ENCODE measurements at regions not wholly inside any gene's neighbourhood (a gene's known extent, or its start where the extent isn't known, plus 50 kb on each side); places are given as distances from the start of the nearest gene placed in this dataset.

DNA sequence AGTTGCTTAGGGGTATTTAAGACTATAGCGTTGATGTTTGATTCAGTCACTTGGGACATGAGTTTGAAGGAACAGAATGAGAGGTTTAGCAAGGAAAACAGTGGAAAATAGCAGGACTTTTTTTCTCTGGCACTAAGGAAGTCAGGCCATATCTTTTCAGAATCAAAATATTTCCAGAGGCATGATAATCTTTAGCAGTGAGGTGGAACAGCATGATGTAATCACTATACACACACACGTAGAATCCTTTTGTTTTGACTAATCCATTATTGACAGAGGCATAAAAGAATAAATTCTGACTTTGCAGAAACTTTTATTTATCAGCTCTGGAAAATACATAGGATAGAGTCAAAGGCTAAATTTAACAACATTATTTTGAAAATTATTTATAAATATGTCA is 174.1 kb downstream of the ZPLD1 start:
- Histone ChIP-seq H3K4me3 (no peak overlapping the region), H3K27ac (no peak overlapping the region), H3K36me3 (replicated peaks in 1 of 2) (no peaks in the 10 kb centered on the region), H3K27me3 (no peaks in the 10 kb centered on the region), H3K9me3 (replicated peaks in 1 of 3) (no peaks in the 10 kb centered on the region), H3K4me1 (replicated peaks in 1 of 2) (no peaks in the 10 kb centered on the region)
- no peak for DNase-seq
- 67 to 74% (median 71%) methylated on average over 2 of the region's 2 CpGs for WGBS, 4 donors
- intact Hi-C loops (cut with DNase I), result no loop called here
- TF ChIP-seq POLR2A (IDR thresholded peaks at IDR 0.05), result no peak
- TF ChIP-seq, protein P1, sequence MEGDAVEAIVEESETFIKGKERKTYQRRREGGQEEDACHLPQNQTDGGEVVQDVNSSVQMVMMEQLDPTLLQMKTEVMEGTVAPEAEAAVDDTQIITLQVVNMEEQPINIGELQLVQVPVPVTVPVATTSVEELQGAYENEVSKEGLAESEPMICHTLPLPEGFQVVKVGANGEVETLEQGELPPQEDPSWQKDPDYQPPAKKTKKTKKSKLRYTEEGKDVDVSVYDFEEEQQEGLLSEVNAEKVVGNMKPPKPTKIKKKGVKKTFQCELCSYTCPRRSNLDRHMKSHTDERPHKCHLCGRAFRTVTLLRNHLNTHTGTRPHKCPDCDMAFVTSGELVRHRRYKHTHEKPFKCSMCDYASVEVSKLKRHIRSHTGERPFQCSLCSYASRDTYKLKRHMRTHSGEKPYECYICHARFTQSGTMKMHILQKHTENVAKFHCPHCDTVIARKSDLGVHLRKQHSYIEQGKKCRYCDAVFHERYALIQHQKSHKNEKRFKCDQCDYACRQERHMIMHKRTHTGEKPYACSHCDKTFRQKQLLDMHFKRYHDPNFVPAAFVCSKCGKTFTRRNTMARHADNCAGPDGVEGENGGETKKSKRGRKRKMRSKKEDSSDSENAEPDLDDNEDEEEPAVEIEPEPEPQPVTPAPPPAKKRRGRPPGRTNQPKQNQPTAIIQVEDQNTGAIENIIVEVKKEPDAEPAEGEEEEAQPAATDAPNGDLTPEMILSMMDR (IDR thresholded peaks at IDR 0.05), result no peak

DNA sequence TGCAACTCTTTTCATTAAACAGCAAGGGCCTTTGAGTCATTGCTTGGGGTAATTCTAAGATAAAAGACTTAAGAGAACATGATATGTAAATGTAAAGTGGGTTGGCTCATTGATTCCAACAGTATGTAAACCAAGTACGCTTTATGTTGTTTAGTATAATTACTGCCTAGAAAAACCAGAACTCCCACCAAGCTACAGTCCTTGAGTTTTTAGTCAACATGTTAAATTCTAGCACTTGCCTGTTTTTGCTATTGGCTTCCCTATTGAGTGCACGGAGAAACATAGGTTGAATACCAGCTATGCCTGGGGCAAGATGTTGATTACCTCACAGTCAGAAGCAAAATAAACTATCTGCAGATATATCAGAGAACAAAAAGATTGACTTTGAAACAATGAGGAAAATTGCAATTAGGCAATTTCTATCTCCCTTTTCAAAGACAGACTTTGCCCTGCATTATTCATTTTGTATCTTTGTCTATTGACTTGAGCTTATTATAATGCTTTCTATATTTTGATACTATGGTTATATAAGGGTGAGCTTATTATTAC is 179.3 kb downstream of the ZPLD1 start:
- DNase-seq, result no peak
- Histone ChIP-seq H3K27me3 (no peaks in the 10 kb centered on the region), H3K4me1 (replicated peaks in 1 of 2) (no peaks in the 10 kb centered on the region), H3K36me3 (replicated peaks in 1 of 2) (no peaks in the 10 kb centered on the region), H3K9me3 (replicated peaks in 1 of 3) (no peaks in the 10 kb centered on the region), H3K4me3 (no peak overlapping the region), H3K27ac (no peak overlapping the region)
- intact Hi-C loops (cut with DNase I), result no loop called here
- WGBS, 4 donors, result 81 to 84% (median 83%) methylated on average over 2 of the region's 2 CpGs
- TF ChIP-seq POLR2A (IDR thresholded peaks at IDR 0.05), result no peak
- TF ChIP-seq, protein P1 (IDR thresholded peaks at IDR 0.05), result no peak

DNA sequence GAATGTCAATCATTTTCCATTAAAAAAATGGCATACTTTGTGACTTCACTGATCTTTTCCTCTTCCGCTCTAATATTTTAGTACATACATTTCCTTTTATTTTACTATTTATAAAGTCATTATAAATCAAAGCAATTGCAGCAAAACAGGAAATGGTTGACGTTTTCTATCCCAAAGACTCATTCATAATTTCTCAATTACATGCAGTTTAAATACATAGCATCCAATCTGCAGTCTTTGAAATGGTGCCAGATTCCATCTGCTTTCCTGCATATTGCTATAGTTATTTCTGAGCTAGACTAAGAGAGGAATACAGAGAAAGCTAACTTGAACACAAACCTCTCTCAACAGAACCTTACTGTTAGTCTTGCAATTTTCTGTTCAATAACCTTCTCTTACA is 179.8 kb downstream of the ZPLD1 start:
- no peaks in the 10 kb centered on the region for H3K9me3 ChIP-seq (replicated peaks in 1 of 3)
- H3K4me1 ChIP-seq (replicated peaks in 1 of 2), result no peaks in the 10 kb centered on the region
- no peaks in the 10 kb centered on the region for H3K36me3 ChIP-seq (replicated peaks in 1 of 2)
- no peak overlapping the region for H3K27ac ChIP-seq
- TF ChIP-seq, protein P1 (IDR thresholded peaks at IDR 0.05), result no peak
- no peak for TF ChIP-seq POLR2A (IDR thresholded peaks at IDR 0.05)
- H3K4me3 ChIP-seq, result no peak overlapping the region
- DNase-seq, result no peak
- H3K27me3 ChIP-seq, result no peaks in the 10 kb centered on the region
- intact Hi-C loops (cut with DNase I), result no loop called here
- WGBS, 4 donors, result 31 to 41% (median 36%) methylated on average over 2 of the region's 2 CpGs

DNA sequence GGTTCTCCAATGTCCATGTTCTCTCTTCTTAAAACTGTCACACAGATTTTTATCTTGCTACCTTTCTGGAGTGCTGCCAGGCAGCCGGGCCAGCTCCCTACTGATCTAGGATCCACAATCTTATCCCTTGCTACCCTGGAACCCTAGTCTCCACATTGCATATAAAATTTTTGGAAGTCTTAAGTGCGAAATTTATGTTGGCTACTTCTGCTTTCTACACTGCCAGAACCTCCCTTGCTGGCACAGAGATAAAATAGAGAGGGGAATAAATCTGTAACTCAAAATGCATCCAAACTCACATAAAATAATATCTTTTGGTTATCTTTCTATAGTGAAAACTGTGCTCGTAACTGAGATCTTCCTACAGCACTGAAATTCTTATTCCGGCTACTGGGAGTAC is 182.6 kb downstream of the ZPLD1 start:
- DNase-seq, result no peak
- intact Hi-C loops (cut with DNase I), result no loop called here
- H3K9me3 ChIP-seq (replicated peaks in 1 of 3), result no peaks in the 10 kb centered on the region
- no peak overlapping the region for H3K4me3 ChIP-seq
- no peaks in the 10 kb centered on the region for H3K36me3 ChIP-seq (replicated peaks in 1 of 2)
- no peaks in the 10 kb centered on the region for H3K4me1 ChIP-seq (replicated peaks in 1 of 2)
- no peak overlapping the region for H3K27ac ChIP-seq
- 68 to 85% (median 81%) methylated on average over 4 of the region's 4 CpGs for WGBS, 4 donors
- no peak for TF ChIP-seq POLR2A (IDR thresholded peaks at IDR 0.05)
- TF ChIP-seq, protein P1 (IDR thresholded peaks at IDR 0.05), result no peak
- H3K27me3 ChIP-seq, result no peaks in the 10 kb centered on the region
